H9 (cell line): ENCODE measurements at regions not wholly inside any gene's neighbourhood (a gene's known extent, or its start where the extent isn't known, plus 50 kb on each side); places are given as distances from the start of the nearest gene placed in this dataset.
A peak's percentile ranks its signal among the peaks of the same experiment; 100 is the strongest.

Experiments
- DNase-seq: peaks from one replicate; pipeline ENCODE4 v3.0.0-alpha.2; 2017
- H2AFZ ChIP-seq: one replicate; pipeline ENCODE4 v1.6.1; 2013; ENCODE audit warnings: mild to moderate bottlenecking, low read length, control low read depth, moderate library complexity
- H2AK5ac ChIP-seq: 2 replicates; pipeline ENCODE4 v1.6.1; 2013; ENCODE audit warnings: low read length, control low read depth, mixed read lengths; ENCODE audit not compliant: insufficient read length
- H2BK120ac ChIP-seq: one replicate; pipeline ENCODE4 v1.6.1; 2013; ENCODE audit warnings: low read depth, mild to moderate bottlenecking, low read length, control low read depth, inconsistent platforms; ENCODE audit not compliant: poor library complexity, severe bottlenecking
- H2BK12ac ChIP-seq: 2 replicates; pipeline ENCODE4 v1.6.1; 2013; ENCODE audit warnings: low read length, control low read depth, mixed read lengths, low read depth; ENCODE audit not compliant: insufficient read length
- H2BK15ac ChIP-seq: 2 replicates; pipeline ENCODE4 v1.6.1; 2013; ENCODE audit warnings: low read depth, low read length, control low read depth
- H2BK20ac ChIP-seq: one replicate; pipeline ENCODE4 v1.6.1; 2013; ENCODE audit warnings: low read depth, mild to moderate bottlenecking, low read length, control low read depth, inconsistent platforms; ENCODE audit not compliant: poor library complexity, severe bottlenecking
- H2BK5ac ChIP-seq: 2 replicates; pipeline ENCODE4 v1.6.1; 2013; ENCODE audit warnings: low read length, control low read depth, mixed read lengths; ENCODE audit not compliant: insufficient read length
- H3K14ac ChIP-seq: 2 replicates; pipeline ENCODE4 v1.6.1; 2013; ENCODE audit warnings: low read length, control low read depth; ENCODE audit not compliant: insufficient read depth
- H3K18ac ChIP-seq: 2 replicates; pipeline ENCODE4 v1.6.1; 2013; ENCODE audit warnings: low read depth, mild to moderate bottlenecking, mixed read lengths, low read length, control low read depth; ENCODE audit not compliant: insufficient read length
- H3K23ac ChIP-seq: 2 replicates; pipeline ENCODE4 v1.6.1; 2013; ENCODE audit warnings: low read length, control low read depth, mixed read lengths, low read depth; ENCODE audit not compliant: insufficient read length
- H3K23me2 ChIP-seq: 2 replicates; pipeline ENCODE4 v1.6.1; 2013; ENCODE audit warnings: low read depth, mild to moderate bottlenecking, mixed read lengths, low read length, control low read depth; ENCODE audit not compliant: insufficient read length, poor library complexity, severe bottlenecking
- H3K27ac ChIP-seq: 2 replicates; pipeline ENCODE4 v1.5.1; 2013; ENCODE audit warnings: low read length, control low read depth, mixed read lengths, low read depth; ENCODE audit not compliant: insufficient read length
- H3K27me3 ChIP-seq: 2 replicates; pipeline ENCODE4 v1.6.1; 2013; ENCODE audit warnings: low read length, control low read depth, inconsistent platforms; ENCODE audit not compliant: insufficient read depth
- H3K4ac ChIP-seq: 2 replicates; pipeline ENCODE4 v1.6.1; 2013; ENCODE audit warnings: low read depth, mild to moderate bottlenecking, control low read depth, inconsistent platforms, low read length, moderate library complexity
- H3K4me1 ChIP-seq: 2 replicates; pipeline ENCODE4 v1.6.1; 2013; ENCODE audit warnings: low read length, control low read depth, inconsistent platforms; ENCODE audit not compliant: insufficient read depth
- H3K4me2 ChIP-seq: 2 replicates; pipeline ENCODE4 v1.6.1; 2013; ENCODE audit warnings: low read length, control low read depth, mixed read lengths; ENCODE audit not compliant: insufficient read length, insufficient read depth
- H3K56ac ChIP-seq: 2 replicates; pipeline ENCODE4 v1.6.1; 2013; ENCODE audit warnings: low read depth, mild to moderate bottlenecking, mixed read lengths, low read length, control low read depth; ENCODE audit not compliant: insufficient read length
- H3K79me1 ChIP-seq: 2 replicates; pipeline ENCODE4 v1.6.1; 2013; ENCODE audit warnings: low read depth, mild to moderate bottlenecking, moderate library complexity, low read length, control low read depth, inconsistent platforms; ENCODE audit not compliant: insufficient read depth, poor library complexity, severe bottlenecking
- H3K79me2 ChIP-seq: 2 replicates; pipeline ENCODE4 v1.6.1; 2013; ENCODE audit warnings: low read length, control low read depth, inconsistent platforms; ENCODE audit not compliant: insufficient read depth
- H3K9ac ChIP-seq: 2 replicates; pipeline ENCODE4 v1.6.1; 2013; ENCODE audit warnings: low read length, control low read depth, mixed read lengths; ENCODE audit not compliant: insufficient read length; ENCODE audit errors: extremely low read depth
- H3K9me3 ChIP-seq: one replicate; pipeline ENCODE4 v1.6.1; 2013; ENCODE audit warnings: low read depth, low read length, inconsistent platforms; ENCODE audit not compliant: control insufficient read depth
- H3T11ph ChIP-seq: one replicate; pipeline ENCODE4 v1.6.1; 2013; ENCODE audit warnings: mild to moderate bottlenecking, low read length, control low read depth, inconsistent platforms
- H4K20me1 ChIP-seq: one replicate; pipeline ENCODE4 v1.6.1; 2013; ENCODE audit not compliant: control insufficient read depth, insufficient read length, insufficient read depth
- H4K5ac ChIP-seq: 2 replicates; pipeline ENCODE4 v1.6.1; 2013; ENCODE audit warnings: low read depth, mild to moderate bottlenecking, mixed read lengths, low read length, control low read depth; ENCODE audit not compliant: insufficient read length
- H4K8ac ChIP-seq: replicated peaks from 2 replicates; pipeline ENCODE4 v1.6.1; 2013; ENCODE audit warnings: low read length, control low read depth, mixed read lengths, low read depth; ENCODE audit not compliant: insufficient read length
- H4K91ac ChIP-seq: 2 replicates; pipeline ENCODE4 v1.6.1; 2013; ENCODE audit warnings: low read depth, mild to moderate bottlenecking, moderate library complexity, mixed read lengths, low read length, control low read depth; ENCODE audit not compliant: insufficient read length
- H3K27ac Mint-ChIP-seq, 3 experiments: 2 replicates in 2 of 3; 3 replicates in 1 of 3; pipeline ENCODE4 v1.8.0; 2020 to 2021; ENCODE audit warnings: mixed read lengths in 3 of 3, mild to moderate bottlenecking in 1 of 3, moderate library complexity in 1 of 3
- H3K27me3 Mint-ChIP-seq: 2 replicates; pipeline ENCODE4 v1.8.0; 2021; ENCODE audit warnings: low read depth, mild to moderate bottlenecking, moderate library complexity, mixed read lengths
- H3K36me3 Mint-ChIP-seq, 3 experiments: 2 replicates in 2 of 3; 3 replicates in 1 of 3; pipeline ENCODE4 v1.8.0; 2020 to 2021; ENCODE audit warnings: low read depth in 3 of 3, mixed read lengths in 3 of 3; ENCODE audit not compliant: insufficient read depth in 1 of 3
- H3K4me1 Mint-ChIP-seq, 2 experiments: 2 replicates each; pipeline ENCODE4 v1.8.0; 2020; ENCODE audit warnings: mixed read lengths in 2 of 2
- H3K4me3 Mint-ChIP-seq, 2 experiments: 2 replicates in 1 of 2; 3 replicates in 1 of 2; pipeline ENCODE4 v1.8.0; 2020 to 2021; ENCODE audit warnings: mild to moderate bottlenecking in 2 of 2, mixed read lengths in 2 of 2, moderate library complexity in 1 of 2
- H3K9me3 Mint-ChIP-seq, 2 experiments: 2 replicates in 1 of 2; 3 replicates in 1 of 2; pipeline ENCODE4 v1.8.0; 2020; ENCODE audit warnings: mild to moderate bottlenecking in 2 of 2, mixed read lengths in 2 of 2, moderate library complexity in 1 of 2
- WGBS: extraction: QIAGEN DNeasy Blood & Tissue Kit; methylation state at CpG from one replicate; pipeline ENCODE4 v1.1.7; 2013; ENCODE audit warnings: missing lambda C conversion rate, low lambda C conversion rate, mixed read lengths; ENCODE audit not compliant: insufficient read length; ENCODE audit errors: extremely low coverage; 5-methylcytosine and 5-hydroxymethylcytosine counted together
- TF ChIP-seq, protein P1 (sequence below): fragments of 200-600 bp; sonication (generic); conservative IDR thresholded peaks from 3 replicates; pipeline ENCODE4 v1.8.0; 2021; ENCODE audit warnings: antibody characterized with exemption, mild to moderate bottlenecking

- no peaks in the 10 kb centered on the region; the same call in 1 of the 2 replicates for H3K27me3 Mint-ChIP-seq
These were observed 127.7 kb upstream of the BASP1 start for GRCh38 chr5:17089690-17090089.

More at GRCh38 chr5:17089690-17090089, 127.7 kb upstream of the BASP1 start:
- Histone ChIP-seq H3K79me1 (no peaks in the 10 kb centered on the region), H4K91ac (no peak overlapping the region), H3K9me3 (no peaks in the 10 kb centered on the region), H3K79me2 (no peaks in the 10 kb centered on the region), H3K14ac (no peak overlapping the region), H3K18ac (no peak overlapping the region), H2BK15ac (no peak overlapping the region), H4K20me1 (no peaks in the 10 kb centered on the region), H2BK120ac (no peak overlapping the region), H3K56ac (no peak overlapping the region), H2BK12ac (no peak overlapping the region), H2AFZ (no peak overlapping the region), H3K27ac (no peak overlapping the region), H3K23me2 (no peaks in the 10 kb centered on the region), H3K4me1 (no peaks in the 10 kb centered on the region), H4K8ac (no peak overlapping the region), H2BK5ac (no peak overlapping the region), H3T11ph (no peak overlapping the region), H3K4ac (no peak overlapping the region), H2BK20ac (no peak overlapping the region), H3K9ac (no peak overlapping the region), H2AK5ac (no peak overlapping the region), H3K27me3 (no peaks in the 10 kb centered on the region), H4K5ac (no peak overlapping the region), H3K4me2 (no peak overlapping the region), H3K23ac (no peak overlapping the region)
- H3K4me3 Mint-ChIP-seq: no peak overlapping the region
- no peaks in the 10 kb centered on the region; a peak in 1 of 4 replicates for H3K4me1 Mint-ChIP-seq
- peak overlapping the region in 1 of 3 experiments; percentile 3; a peak in 1 of 7 replicates for H3K27ac Mint-ChIP-seq
- no peak for DNase-seq
- TF ChIP-seq, protein P1, sequence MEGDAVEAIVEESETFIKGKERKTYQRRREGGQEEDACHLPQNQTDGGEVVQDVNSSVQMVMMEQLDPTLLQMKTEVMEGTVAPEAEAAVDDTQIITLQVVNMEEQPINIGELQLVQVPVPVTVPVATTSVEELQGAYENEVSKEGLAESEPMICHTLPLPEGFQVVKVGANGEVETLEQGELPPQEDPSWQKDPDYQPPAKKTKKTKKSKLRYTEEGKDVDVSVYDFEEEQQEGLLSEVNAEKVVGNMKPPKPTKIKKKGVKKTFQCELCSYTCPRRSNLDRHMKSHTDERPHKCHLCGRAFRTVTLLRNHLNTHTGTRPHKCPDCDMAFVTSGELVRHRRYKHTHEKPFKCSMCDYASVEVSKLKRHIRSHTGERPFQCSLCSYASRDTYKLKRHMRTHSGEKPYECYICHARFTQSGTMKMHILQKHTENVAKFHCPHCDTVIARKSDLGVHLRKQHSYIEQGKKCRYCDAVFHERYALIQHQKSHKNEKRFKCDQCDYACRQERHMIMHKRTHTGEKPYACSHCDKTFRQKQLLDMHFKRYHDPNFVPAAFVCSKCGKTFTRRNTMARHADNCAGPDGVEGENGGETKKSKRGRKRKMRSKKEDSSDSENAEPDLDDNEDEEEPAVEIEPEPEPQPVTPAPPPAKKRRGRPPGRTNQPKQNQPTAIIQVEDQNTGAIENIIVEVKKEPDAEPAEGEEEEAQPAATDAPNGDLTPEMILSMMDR: no peak
- H3K36me3 Mint-ChIP-seq: no peaks in the 10 kb centered on the region
- no CpG with 5 or more reads among the region's 2 CpGs for WGBS
- no peaks in the 10 kb centered on the region for H3K9me3 Mint-ChIP-seq
